GM12891 (cell line): ENCODE measurements at regions not wholly inside any gene's neighbourhood (a gene's known extent, or its start where the extent isn't known, plus 50 kb on each side); places are given as distances from the start of the nearest gene placed in this dataset.

Experiments
- POLR2A ChIP-seq: IDR thresholded peaks from 2 replicates; pipeline ENCODE4 v1.6.1; 2011; ENCODE audit warnings: low read depth, low read length, control low read depth
- SPI1 ChIP-seq: IDR thresholded peaks from 2 replicates; pipeline ENCODE4 v1.6.1; 2011; ENCODE audit warnings: low read depth, low read length, control low read depth
- TAF1 ChIP-seq: IDR thresholded peaks from 2 replicates; pipeline ENCODE4 v1.6.1; 2011; ENCODE audit warnings: low read depth, low read length, control low read depth

DNA sequence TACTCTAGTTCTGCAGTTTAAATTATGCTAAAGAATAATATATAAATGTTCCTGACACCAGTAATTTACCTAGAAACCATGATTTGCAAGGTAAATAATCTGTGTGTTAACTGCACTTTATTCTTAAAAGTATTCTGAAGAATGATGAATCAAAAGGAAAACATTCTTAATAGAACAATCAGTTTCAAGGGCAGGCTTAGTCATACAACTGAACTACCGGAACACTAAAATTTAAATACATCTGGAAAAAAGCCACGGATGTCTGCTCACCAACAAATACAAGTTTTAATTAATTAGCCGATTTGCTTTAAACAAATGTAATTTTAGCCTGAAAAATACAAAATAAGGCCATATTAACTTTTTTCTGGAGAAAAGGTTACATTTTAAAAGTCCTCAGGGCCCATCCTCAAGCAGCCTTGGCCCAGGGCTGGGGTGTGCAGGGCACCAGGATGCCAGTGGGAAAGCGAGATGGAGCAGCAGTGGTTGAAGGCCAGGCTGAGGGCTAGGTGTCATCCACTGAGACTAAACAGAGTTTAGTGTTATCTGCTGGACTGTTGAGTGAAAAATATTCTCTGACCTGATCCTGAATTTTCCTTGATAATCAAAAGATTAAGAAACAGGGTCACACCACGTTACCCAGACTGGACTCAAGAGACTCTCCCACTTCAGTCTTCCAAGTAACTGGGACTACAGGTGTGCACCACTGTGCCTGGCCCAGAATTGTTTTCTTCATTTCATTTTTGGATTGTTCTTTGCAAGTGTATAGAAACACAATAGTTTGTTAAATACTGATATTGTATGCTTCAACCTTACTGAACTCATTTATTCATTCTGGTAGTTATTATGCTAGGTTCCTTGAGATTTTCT, 88.2 kb upstream of the DST start:
- TF ChIP-seq POLR2A = no peak
- TF ChIP-seq SPI1 = no peak
- no peak for TF ChIP-seq TAF1
